ENCODE measurements at regions not wholly inside any gene's neighbourhood (a gene's known extent, or its start where the extent isn't known, plus 50 kb on each side); places are given as distances from the start of the nearest gene placed in this dataset.

DNA sequence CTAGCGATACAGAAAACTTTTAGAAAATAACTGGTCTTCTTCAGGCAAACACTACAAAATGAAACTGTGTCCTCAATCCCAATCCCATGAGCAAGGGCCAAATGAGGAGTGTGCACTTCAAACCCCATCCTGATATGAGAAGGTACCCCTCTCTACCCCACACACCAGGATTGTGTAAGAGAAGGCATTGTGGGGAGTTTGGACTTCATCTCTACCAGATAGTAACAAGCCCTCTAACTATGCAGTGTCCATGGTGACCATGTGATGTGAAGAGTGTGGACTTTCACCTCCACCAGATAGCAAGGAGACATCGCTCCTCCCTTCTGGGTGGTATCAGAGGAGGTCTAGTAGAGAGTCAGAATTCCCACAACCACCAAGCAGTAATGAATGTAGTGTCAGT, 769.3 kb downstream of the MECOM start:
- TF ChIP-seq, protein P1, sequence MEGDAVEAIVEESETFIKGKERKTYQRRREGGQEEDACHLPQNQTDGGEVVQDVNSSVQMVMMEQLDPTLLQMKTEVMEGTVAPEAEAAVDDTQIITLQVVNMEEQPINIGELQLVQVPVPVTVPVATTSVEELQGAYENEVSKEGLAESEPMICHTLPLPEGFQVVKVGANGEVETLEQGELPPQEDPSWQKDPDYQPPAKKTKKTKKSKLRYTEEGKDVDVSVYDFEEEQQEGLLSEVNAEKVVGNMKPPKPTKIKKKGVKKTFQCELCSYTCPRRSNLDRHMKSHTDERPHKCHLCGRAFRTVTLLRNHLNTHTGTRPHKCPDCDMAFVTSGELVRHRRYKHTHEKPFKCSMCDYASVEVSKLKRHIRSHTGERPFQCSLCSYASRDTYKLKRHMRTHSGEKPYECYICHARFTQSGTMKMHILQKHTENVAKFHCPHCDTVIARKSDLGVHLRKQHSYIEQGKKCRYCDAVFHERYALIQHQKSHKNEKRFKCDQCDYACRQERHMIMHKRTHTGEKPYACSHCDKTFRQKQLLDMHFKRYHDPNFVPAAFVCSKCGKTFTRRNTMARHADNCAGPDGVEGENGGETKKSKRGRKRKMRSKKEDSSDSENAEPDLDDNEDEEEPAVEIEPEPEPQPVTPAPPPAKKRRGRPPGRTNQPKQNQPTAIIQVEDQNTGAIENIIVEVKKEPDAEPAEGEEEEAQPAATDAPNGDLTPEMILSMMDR (optimal IDR thresholded peaks at IDR 0.05 in 1 of 3, IDR thresholded peaks at IDR 0.05 in 1 of 3, conservative IDR thresholded peaks at IDR 0.05 in 1 of 3; ENCODE audit: extremely low read depth in 1 of 3, insufficient read depth in 2 of 3, low read length in 3 of 3): no peak
- TF ChIP-seq EZH2 (IDR thresholded peaks at IDR 0.05; ENCODE audit: low read length): no peak

All from keratinocyte (primary cell).